T-helper 1 cell (primary cell): ENCODE measurements at regions not wholly inside any gene's neighbourhood (a gene's known extent, or its start where the extent isn't known, plus 50 kb on each side); places are given as distances from the start of the nearest gene placed in this dataset.

Source experiments
- DNase-seq, 5 donors: peaks; one replicate each; pipeline ENCODE4 v3.0.0-alpha.2; 2012 to 2020

- no peak for DNase-seq
These were observed 142.0 kb downstream of the PTPN20 start for GRCh38 chr10:47053081-47053798.

DNA sequence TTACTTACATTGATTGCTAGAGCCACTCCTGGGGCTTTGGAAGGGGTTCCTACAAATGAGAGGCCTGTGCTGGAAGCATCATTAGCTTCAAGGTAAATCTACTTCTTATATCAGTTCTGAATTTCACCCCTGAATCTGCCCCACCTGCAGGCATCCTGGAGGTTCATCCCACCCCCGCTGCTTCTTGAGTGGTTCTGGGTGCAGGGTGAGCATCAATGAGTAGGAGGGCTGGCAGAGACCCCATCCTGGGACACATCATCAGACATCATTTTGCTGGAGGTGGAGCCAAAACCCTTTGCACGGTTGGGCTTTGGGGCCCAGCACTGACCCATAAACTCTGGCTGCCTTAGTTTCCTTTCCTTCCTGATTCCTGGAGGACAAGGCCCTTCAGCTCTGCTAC, 143.7 kb downstream of the PTPN20 start:
- DNase-seq = no peak

DNA sequence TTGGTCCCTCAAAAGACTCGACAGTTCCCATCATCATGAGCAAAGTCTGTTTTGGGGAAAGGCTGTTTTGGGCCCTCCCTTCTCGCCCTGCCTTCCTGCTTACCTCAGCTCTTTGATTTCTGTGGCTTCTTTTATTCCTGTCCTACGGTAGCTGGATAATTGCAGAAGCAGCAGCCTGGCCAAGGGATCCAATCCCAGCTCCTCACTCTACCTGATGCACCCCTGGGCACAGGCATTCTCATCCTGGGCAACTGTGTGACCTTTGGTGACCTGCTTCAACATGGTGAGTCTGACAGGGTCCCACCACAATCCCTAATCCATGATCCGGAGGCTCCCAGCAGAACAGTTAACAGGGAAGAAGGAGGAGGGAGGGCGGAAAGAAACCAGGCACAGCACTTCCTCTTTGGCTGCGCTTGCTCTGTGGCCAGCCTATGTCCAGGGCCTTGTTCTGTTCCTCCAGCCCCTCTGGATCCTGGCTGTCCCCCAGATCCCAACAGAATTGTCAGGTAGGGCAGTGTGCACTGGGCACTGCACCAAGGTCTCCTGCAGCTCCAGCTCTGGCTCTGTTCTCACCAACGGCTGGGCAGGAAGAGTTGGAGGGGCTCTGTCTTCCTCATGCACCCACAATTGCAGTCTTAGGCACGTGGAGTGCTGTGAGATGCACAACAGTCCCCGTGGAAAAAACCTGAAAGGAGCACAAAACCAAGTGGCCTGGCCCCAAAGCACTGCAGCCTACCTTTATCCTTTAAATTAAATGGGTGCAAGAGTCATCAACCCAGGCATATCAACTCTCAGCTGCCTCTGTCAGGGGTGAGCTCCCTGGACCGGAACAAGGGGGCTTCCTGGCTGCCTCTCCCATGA, 144.4 kb downstream of the PTPN20 start:
- no peak for DNase-seq

DNA sequence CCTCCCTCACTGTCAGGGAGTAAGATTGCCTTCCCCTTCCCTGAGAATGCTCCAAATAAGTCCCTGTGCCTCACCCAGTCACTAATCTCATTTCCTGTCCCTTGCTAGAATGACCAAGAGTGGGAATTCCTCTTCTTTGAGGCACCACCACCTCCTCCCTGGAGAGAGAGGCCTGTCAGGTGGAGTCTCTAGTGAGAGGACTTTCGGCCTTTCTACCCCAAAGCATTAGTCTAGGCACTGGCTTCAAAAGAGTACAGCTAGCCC, 145.0 kb downstream of the PTPN20 start:
- no peak for DNase-seq

DNA sequence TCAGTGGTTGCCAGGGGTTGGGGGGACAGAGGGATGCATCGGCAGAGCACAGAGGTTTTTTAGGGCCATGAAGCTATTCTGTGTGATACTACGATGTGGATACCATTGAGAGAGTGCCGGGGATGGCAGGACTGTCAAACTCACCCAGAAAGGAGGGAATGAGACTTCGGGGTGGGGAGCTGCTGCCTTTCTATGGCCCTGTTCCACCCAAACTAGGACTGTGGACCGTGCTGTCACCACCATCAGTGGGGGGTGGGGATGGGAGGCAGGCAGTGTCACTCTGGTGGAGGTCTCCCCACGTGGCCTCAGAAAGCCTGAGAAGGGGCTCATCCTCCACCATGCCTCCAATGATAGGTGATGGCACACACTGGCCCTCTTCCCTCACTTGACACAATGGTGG, 146.2 kb downstream of the PTPN20 start:
- DNase-seq = no peak

DNA sequence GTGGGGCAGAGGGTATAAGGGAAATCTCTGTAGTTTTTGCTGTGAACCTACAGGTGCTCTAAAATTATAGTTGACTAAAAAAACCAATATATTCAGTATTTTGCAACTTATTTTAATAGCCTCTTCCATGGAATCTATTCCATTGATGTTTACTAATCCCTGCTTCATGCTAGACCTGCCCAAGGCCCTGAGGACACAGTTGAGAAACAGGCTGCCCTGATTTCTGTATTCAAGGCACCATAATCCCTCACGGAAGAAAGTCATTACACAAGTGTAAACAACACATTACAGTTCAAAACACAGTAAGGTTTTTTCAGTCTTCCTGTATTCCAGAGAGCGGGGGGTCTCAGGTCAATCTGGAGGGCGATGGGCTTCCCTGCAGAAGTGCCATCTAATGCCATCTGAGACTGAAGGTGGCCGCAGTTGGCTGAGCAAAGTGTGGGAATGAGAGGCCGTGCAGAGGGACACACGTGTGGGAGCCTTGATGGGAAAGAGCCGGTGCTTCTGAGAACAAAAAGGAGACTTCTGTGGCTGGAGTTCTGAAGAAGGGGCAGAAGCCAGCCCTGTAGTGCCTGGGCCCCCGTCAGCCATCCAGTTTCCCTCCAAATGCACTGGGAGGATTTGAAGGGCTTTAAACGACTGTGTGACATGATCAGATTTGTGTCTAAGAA, 146.9 kb downstream of the PTPN20 start:
- DNase-seq = no peak

DNA sequence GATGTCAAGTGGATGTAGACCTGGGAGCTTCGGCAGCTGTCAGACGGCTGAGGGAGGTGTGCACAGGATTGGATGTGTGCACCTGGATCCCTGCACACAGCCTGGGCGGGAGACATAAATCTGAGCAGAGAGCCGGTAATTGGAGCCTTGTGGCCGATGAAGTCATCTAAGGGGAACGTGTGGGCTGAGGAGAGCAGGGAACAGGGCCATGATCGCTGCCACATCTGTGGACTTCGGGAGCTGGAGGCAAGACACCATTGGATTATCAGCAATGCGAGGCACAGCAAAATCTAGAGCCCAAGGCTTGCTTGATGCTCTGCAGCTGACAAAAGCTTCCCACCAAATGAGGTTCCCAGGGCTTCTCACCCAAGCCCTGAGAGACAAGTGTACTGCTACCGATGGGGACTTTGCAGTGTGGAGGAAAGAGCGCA, 147.7 kb downstream of the PTPN20 start:
- DNase-seq = no peak

GRCh38 chr10:47059606-47060311, 148.5 kb downstream of the PTPN20 start:
- no peak for DNase-seq

DNA sequence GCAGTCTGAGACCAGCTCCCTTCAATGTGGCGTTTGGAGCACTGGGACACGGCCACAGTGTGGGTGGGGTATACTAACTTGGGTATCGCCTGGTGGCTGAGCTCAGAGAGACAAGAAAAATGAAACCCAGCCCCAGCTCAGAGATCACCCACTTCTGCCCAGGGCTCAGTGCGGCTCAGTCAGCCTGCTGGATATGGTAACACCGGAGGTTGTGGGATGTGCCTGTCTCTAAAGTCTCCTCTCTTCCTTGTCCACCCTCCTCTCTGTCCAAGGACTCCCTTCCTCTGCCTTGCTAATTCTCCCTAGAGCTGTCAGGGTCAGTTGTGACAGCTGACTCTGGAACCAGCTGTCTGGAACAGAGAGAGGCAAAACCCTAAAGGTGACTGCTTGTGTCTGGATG, 149.1 kb downstream of the PTPN20 start:
- no peak for DNase-seq

DNA sequence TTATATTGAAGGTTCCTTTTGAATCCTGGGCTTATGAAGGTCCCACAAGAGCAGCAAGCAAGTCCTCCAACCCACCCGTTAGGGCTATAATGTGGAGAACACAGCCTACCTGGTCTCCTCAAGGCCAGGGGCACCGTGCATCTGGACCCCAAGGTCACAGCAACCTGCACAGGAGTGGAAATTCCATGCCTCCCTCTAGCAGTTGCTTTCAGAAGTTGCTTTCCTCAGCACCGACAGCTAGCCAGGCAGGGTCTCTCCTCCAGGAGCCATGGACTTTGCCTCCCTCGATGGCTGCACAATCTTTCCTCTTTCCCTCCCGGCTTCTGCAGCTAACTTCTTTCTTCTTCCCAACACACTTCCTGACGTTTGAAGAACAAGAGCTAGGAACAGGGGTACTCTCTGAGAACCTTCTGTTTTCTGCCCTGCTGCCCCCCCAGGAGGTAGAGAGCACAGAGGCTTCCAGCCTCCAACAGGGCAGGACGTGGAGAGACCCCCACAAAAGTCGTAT, 149.8 kb downstream of the PTPN20 start:
- no peak for DNase-seq

GRCh38 chr10:47061776-47062175, 150.5 kb downstream of the PTPN20 start:
- DNase-seq = no peak

DNA sequence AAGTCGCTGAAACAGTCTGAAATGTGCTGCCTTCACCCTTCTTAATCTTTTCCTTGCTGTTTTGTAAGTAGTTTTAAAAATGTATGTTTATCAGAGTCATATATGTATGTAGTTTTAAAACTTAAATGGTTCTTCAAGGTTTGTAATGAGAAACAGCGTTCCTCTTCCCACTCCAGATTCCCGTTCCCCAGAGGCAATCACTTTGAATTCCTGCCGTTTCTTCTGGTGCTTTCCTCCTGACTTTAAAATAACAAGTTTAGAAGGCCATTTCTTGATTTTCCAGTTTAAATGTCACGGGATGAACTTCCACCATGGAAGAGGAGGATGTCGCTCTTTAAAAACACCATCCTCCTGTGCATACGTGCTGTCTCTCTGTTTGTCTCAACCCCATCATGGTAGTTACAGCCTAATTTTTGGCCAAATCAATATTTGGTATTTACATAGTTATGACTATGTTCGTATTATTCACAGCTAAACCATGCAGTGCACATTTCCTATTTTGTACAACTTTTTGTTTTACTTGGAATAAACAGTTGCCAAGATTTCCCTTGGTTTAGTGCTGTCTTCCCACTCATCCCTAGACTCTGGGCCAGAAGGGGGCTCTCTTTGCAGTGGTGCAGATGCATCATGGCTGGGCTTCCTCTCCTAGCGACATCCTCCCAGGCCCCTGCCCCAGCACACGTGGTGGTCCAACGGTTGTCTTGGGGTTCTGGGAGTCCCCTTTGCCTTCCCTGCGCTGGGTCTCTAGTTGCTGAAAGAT, 151.4 kb downstream of the PTPN20 start:
- DNase-seq = no peak

DNA sequence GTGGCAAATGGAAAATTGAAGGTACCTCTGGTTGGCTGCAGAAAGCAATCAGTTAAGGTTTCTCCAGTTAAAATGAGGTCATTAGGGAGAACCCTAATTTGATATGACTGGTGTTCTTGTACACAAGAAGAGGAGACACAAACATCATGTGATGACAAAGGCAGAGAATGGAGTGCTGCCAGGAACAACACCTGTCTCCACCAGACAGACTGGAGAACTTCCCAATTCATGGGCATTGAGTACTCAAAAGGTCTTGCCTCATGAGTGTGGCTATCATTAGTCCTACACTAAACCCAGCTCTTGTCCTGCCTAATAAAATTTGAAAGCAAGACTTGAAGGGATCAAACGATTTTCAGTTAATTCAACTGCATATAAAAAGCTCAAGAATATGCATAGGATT, 152.6 kb downstream of the PTPN20 start:
- no peak for DNase-seq

GRCh38 chr10:47065903-47066302, 154.7 kb downstream of the PTPN20 start:
- DNase-seq = no peak

DNA sequence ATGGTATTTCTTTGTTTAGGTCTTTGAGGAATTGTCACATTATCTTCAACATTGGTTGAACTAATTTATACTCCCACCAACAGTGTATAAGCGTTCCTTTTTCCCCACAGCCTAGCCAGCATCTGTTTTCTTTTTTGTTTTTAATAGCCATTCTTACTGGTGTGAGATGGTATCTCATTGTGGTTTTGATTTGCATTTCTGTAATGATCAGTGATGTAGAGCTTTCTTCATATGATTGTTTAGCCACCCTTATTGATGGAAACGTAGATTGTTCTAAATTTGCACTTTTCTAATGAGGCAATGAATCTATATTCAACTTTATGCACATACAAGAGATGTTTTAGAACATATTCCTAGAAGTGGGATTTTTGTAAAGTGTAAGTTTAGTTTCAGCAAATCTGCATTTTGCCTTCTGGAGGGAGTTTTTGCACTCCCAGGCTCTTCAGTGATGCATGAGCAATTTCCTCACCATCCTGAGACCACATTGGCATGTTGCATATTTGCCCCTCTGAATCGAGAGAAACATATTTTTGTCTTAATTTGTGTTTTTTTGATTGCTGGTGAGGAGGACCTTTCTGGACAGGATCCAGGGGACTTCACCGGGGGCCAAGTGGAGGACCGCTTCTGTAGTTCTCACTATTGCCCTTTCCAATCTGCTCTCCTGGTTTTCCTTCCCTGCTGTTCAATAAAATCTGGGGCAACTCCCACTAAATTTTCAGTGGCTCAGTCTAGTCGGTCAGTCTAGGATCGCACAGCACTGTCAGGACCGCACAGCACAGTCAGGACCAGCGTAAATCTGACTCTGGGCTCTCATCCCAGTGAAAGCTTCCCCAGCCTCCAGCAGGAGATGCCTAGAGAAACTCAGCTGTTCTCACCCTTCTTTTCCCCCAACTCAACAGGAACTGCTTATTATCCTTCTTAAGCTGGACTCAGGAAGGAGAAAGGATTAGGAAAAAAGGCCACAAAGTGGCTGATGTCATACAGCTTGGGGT, 157.0 kb downstream of the PTPN20 start:
- DNase-seq = no peak

DNA sequence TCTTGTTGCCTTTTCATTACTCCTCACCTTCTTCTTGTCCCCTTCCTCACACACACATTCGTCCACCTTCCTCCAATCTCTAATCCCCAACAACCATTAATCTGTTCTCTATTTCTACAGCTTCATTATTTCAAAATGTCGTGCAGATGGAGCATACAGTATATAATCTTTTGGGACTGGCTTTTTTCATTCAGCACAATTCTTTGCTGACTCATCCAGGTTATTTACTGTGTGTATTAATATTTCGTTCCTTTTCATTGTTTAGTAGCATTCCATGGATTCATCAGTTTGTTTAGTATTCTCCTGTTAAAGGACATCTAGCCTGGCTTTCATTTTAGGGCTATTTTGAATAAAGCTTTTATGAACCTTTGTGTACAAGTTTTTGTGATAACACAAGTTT, 159.3 kb downstream of the PTPN20 start:
- no peak for DNase-seq

- no peak for DNase-seq
These were observed 160.7 kb downstream of the PTPN20 start for GRCh38 chr10:47071891-47072290.

DNA sequence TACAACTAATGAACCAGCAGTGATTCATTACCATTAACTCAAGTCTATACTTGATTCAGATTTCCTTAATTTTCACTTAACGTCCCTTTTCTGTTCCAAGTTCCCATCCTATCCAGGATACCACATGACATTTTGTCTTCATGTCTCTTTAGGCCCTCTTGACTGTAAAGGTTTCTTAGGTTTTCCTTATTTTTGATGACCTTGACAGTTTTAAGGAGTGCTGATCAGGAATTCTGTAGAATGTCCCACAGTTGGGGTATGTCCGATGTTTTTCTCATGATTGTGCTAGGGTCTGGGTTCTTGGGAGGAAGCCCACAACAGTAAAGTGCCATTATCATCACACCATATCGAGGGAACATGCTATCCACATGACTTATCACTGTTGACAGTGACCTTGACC, 162.7 kb downstream of the PTPN20 start:
- no peak for DNase-seq

DNA sequence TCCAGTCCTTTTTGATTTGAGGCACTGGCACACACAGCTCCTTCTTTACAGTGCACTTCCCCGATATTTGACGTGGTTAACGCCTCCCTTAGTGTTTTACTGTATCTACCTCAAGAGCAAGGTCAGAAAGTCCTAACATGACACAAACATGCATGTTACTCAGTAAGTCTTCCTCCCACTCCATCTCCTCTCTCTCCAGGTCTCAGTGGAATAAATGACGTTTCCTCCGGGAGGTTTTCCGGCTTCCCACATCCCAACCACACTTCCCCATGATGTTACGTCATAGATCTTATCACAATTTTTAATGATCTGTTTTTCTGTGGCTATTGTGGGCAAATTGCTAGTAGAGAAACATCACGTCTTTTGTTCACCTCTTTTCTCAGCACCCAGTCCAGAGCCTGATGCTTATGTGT, 165.7 kb downstream of the PTPN20 start:
- no peak for DNase-seq

GRCh38 chr10:47077386-47077785, 166.2 kb downstream of the PTPN20 start:
- DNase-seq = no peak

DNA sequence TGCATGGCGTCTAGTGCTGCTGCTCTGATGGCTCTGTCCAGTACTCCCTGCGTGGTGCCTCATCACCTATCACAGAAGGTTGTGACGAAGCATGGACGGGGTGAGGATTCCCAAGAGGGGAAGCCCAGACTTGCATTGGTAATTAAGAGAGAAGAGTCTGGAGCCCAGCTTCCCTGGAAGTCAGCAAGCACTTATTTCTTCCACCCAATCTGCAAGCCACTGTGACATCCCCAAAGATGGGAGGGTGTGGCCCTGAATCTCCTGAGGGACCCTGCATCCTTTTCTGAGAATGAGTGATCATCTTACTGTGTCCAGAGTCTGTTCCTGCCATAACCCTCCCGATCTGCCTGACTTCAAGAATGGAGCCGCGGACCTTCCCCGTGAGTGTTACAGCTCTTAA, 166.7 kb downstream of the PTPN20 start:
- no peak for DNase-seq
